T-helper 17 cell (primary cell): ENCODE measurements at regions not wholly inside any gene's neighbourhood (a gene's known extent, or its start where the extent isn't known, plus 50 kb on each side); places are given as distances from the start of the nearest gene placed in this dataset.

Experiments
- ATAC-seq: fragments of 150-1000 bp; cut with Tn5 transposase; 2 replicates; pipeline ENCODE4 v1.10.0; 2021; ENCODE audit warnings: mild to moderate bottlenecking, moderate library complexity
- DNase-seq, 3 donors: peaks; one replicate each; pipeline versions ENCODE4 v3.0.0 to v3.0.0-alpha.2; 2020 to 2021
- H3K9me3 ChIP-seq: one replicate; pipeline ENCODE4 v1.7.0; 2013; ENCODE audit warnings: low read length, mild to moderate bottlenecking; ENCODE audit not compliant: control insufficient read depth, poor library complexity, severe bottlenecking
- H3K27ac Mint-ChIP-seq: one replicate; pipeline ENCODE4 v1.8.0; 2022; ENCODE audit warnings: mild to moderate bottlenecking, moderate library complexity, mixed read lengths
- H3K27me3 Mint-ChIP-seq: one replicate; pipeline ENCODE4 v1.8.0; 2022; ENCODE audit warnings: mixed read lengths
- H3K36me3 Mint-ChIP-seq: one replicate; pipeline ENCODE4 v1.8.0; 2022; ENCODE audit warnings: low read depth, mixed read lengths
- H3K4me1 Mint-ChIP-seq: one replicate; pipeline ENCODE4 v1.8.0; 2022; ENCODE audit warnings: mild to moderate bottlenecking, mixed read lengths
- H3K4me3 Mint-ChIP-seq: one replicate; pipeline ENCODE4 v1.8.0; 2022; ENCODE audit warnings: mild to moderate bottlenecking, moderate library complexity, mixed read lengths

GRCh38 chr1:218712677-218713076 is 367.5 kb downstream of the TGFB2 start:
- Mint-ChIP-seq H3K4me3 (no peak overlapping the region), H3K36me3 (no peaks in the 10 kb centered on the region), H3K4me1 (no peaks in the 10 kb centered on the region), H3K27me3 (no peaks in the 10 kb centered on the region), H3K27ac (no peak overlapping the region)
- DNase-seq: no peak
- ATAC-seq: no peak
- H3K9me3 ChIP-seq: no peaks in the 10 kb centered on the region

- no peaks in the 10 kb centered on the region for H3K4me1 Mint-ChIP-seq
- no peak for ATAC-seq
- H3K9me3 ChIP-seq: no peaks in the 10 kb centered on the region
- no peak overlapping the region for H3K4me3 Mint-ChIP-seq
- H3K36me3 Mint-ChIP-seq: no peaks in the 10 kb centered on the region
- DNase-seq: no peak
- H3K27me3 Mint-ChIP-seq: no peaks in the 10 kb centered on the region
- H3K27ac Mint-ChIP-seq: no peak overlapping the region
These were observed 371.0 kb downstream of the TGFB2 start for GRCh38 chr1:218715961-218716669.

GRCh38 chr1:218717575-218717974 is 372.4 kb downstream of the TGFB2 start:
- H3K9me3 ChIP-seq: no peaks in the 10 kb centered on the region
- Mint-ChIP-seq H3K4me3 (no peak overlapping the region), H3K4me1 (no peaks in the 10 kb centered on the region), H3K27me3 (no peaks in the 10 kb centered on the region), H3K36me3 (no peaks in the 10 kb centered on the region), H3K27ac (no peak overlapping the region)
- no peak for ATAC-seq
- no peak for DNase-seq

- H3K9me3 ChIP-seq: no peaks in the 10 kb centered on the region
- Mint-ChIP-seq H3K27me3 (no peaks in the 10 kb centered on the region), H3K27ac (no peak overlapping the region), H3K4me1 (no peaks in the 10 kb centered on the region), H3K4me3 (no peak overlapping the region), H3K36me3 (no peaks in the 10 kb centered on the region)
- DNase-seq: no peak
- ATAC-seq: no peak
These were observed 373.1 kb downstream of the TGFB2 start for GRCh38 chr1:218718206-218718605.

GRCh38 chr1:218718977-218719376 is 373.8 kb downstream of the TGFB2 start:
- H3K9me3 ChIP-seq: no peaks in the 10 kb centered on the region
- H3K4me3 Mint-ChIP-seq: no peak overlapping the region
- H3K27ac Mint-ChIP-seq: no peak overlapping the region
- no peak for DNase-seq
- H3K27me3 Mint-ChIP-seq: no peaks in the 10 kb centered on the region
- H3K36me3 Mint-ChIP-seq: no peaks in the 10 kb centered on the region
- no peak for ATAC-seq
- no peaks in the 10 kb centered on the region for H3K4me1 Mint-ChIP-seq

- Mint-ChIP-seq H3K27me3 (no peaks in the 10 kb centered on the region), H3K4me1 (no peaks in the 10 kb centered on the region), H3K4me3 (no peak overlapping the region), H3K27ac (no peak overlapping the region), H3K36me3 (peaks cover 2% of the 10 kb centered on the region)
- no peak for ATAC-seq
- H3K9me3 ChIP-seq: no peaks in the 10 kb centered on the region
- DNase-seq: no peak
These were observed 383.9 kb downstream of the TGFB2 start for GRCh38 chr1:218728898-218729565.

- no peak for ATAC-seq
- Mint-ChIP-seq H3K27ac (no peak overlapping the region), H3K4me3 (no peak overlapping the region), H3K36me3 (peaks cover 2% of the 10 kb centered on the region), H3K4me1 (no peaks in the 10 kb centered on the region), H3K27me3 (no peaks in the 10 kb centered on the region)
- no peaks in the 10 kb centered on the region for H3K9me3 ChIP-seq
- no peak for DNase-seq
These were observed 390.4 kb downstream of the TGFB2 start for GRCh38 chr1:218735436-218736032.

- no peaks in the 10 kb centered on the region for H3K27me3 Mint-ChIP-seq
- no peak for ATAC-seq
- no peak overlapping the region for H3K4me3 Mint-ChIP-seq
- no peak overlapping the region for H3K27ac Mint-ChIP-seq
- H3K9me3 ChIP-seq: no peaks in the 10 kb centered on the region
- no peaks in the 10 kb centered on the region for H3K4me1 Mint-ChIP-seq
- no peak for DNase-seq
- H3K36me3 Mint-ChIP-seq: no peaks in the 10 kb centered on the region
These were observed 394.3 kb downstream of the TGFB2 start for GRCh38 chr1:218739426-218739825.

GRCh38 chr1:218741852-218742251 is 396.7 kb downstream of the TGFB2 start:
- DNase-seq (no peak), ATAC-seq (no peak)
- Mint-ChIP-seq H3K36me3 (no peaks in the 10 kb centered on the region), H3K27me3 (no peaks in the 10 kb centered on the region), H3K4me3 (no peak overlapping the region), H3K4me1 (no peaks in the 10 kb centered on the region), H3K27ac (no peak overlapping the region)
- no peaks in the 10 kb centered on the region for H3K9me3 ChIP-seq

- ATAC-seq (no peak), DNase-seq (no peak)
- H3K9me3 ChIP-seq: no peaks in the 10 kb centered on the region
- no peaks in the 10 kb centered on the region for H3K36me3 Mint-ChIP-seq
- no peaks in the 10 kb centered on the region for H3K27me3 Mint-ChIP-seq
- H3K27ac Mint-ChIP-seq: no peak overlapping the region
- H3K4me1 Mint-ChIP-seq: no peaks in the 10 kb centered on the region
- no peak overlapping the region for H3K4me3 Mint-ChIP-seq
These were observed 397.5 kb downstream of the TGFB2 start for GRCh38 chr1:218742467-218743262.

- no peak for DNase-seq
- H3K27me3 Mint-ChIP-seq: no peaks in the 10 kb centered on the region
- no peaks in the 10 kb centered on the region for H3K9me3 ChIP-seq
- no peaks in the 10 kb centered on the region for H3K4me1 Mint-ChIP-seq
- no peaks in the 10 kb centered on the region for H3K36me3 Mint-ChIP-seq
- no peak for ATAC-seq
- no peak overlapping the region for H3K4me3 Mint-ChIP-seq
- H3K27ac Mint-ChIP-seq: no peak overlapping the region
These were observed 398.8 kb downstream of the TGFB2 start for GRCh38 chr1:218743861-218744505.

- Mint-ChIP-seq H3K4me3 (no peak overlapping the region), H3K36me3 (no peaks in the 10 kb centered on the region), H3K27ac (no peak overlapping the region), H3K4me1 (no peaks in the 10 kb centered on the region), H3K27me3 (no peaks in the 10 kb centered on the region)
- no peak for DNase-seq
- no peak for ATAC-seq
- no peaks in the 10 kb centered on the region for H3K9me3 ChIP-seq
These were observed 402.9 kb downstream of the TGFB2 start for GRCh38 chr1:218748071-218748470.
